AG04449 (cell line): ENCODE measurements at regions not wholly inside any gene's neighbourhood (a gene's known extent, or its start where the extent isn't known, plus 50 kb on each side); places are given as distances from the start of the nearest gene placed in this dataset.

Experiments
- CTCF ChIA-PET: fragments of 350-600 bp; formaldehyde crosslinking; extraction: SDS; loops from one replicate; lab custom pipeline; 2021; ENCODE audit warnings: antibody characterized with exemption; lab: Yijun Ruan, JAX
- POLR2A ChIA-PET: fragments of 400-600, 350-600 bp; formaldehyde crosslinking; extraction: SDS; loops from one replicate; lab custom pipeline; 2020; ENCODE audit warnings: antibody characterized with exemption, inconsistent platforms; lab: Yijun Ruan, JAX
- DNase-seq: peaks from one replicate; pipeline ENCODE4 v3.0.0-alpha.2; 2010; ENCODE audit warnings: low read depth, low spot score
- H3K4me3 ChIP-seq: 2 replicates; pipeline ENCODE4 v1.5.1; 2011; ENCODE audit warnings: low read depth, mild to moderate bottlenecking, control low read depth, low read length
- TF ChIP-seq, protein P1 (sequence below): IDR thresholded peaks from one replicate; pipeline ENCODE4 v1.5.1; 2011; ENCODE audit warnings: mild to moderate bottlenecking, moderate library complexity, low read length, control low read depth, inconsistent platforms; ENCODE audit not compliant: insufficient read depth; ENCODE audit errors: missing control alignments

DNA sequence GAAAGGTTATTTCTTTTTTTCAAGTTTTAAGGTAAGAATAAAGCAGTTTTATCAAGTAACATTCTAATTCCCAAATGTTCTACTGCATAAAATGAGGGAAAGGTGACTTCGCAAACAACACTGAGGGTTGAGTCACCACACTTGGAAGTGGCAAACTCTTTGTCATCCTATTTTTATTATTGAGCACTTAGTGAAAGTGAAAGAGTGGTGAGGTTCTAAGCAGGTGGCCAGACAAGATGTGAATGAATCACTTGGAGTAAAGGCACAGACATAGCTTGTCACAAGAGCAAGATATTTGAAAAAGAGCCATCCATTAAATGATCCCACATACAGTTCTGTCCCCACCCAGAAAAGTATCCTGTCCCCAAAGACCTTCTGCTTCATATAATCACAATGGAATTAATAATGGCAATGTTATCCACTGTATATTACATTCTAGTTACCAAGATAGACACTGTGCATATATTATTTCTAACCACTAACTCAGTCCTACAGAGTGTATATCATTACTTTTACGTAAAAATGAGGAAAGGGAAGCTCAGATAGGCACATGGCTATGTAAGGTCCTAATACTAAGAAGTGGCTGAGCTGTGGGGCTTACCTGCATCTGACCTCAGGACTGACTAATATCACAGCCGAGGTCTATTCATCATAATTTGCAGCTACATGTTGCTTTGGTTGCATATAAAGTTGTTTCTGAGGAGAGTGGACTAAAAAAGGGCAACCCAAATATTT, 730.4 kb upstream of the MEF2C start:
- ChIA-PET CTCF (no interaction called here), POLR2A (no interaction called here)
- H3K4me3 ChIP-seq = no peak overlapping the region
- no peak for DNase-seq
- TF ChIP-seq, protein P1, sequence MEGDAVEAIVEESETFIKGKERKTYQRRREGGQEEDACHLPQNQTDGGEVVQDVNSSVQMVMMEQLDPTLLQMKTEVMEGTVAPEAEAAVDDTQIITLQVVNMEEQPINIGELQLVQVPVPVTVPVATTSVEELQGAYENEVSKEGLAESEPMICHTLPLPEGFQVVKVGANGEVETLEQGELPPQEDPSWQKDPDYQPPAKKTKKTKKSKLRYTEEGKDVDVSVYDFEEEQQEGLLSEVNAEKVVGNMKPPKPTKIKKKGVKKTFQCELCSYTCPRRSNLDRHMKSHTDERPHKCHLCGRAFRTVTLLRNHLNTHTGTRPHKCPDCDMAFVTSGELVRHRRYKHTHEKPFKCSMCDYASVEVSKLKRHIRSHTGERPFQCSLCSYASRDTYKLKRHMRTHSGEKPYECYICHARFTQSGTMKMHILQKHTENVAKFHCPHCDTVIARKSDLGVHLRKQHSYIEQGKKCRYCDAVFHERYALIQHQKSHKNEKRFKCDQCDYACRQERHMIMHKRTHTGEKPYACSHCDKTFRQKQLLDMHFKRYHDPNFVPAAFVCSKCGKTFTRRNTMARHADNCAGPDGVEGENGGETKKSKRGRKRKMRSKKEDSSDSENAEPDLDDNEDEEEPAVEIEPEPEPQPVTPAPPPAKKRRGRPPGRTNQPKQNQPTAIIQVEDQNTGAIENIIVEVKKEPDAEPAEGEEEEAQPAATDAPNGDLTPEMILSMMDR = no peak

DNA sequence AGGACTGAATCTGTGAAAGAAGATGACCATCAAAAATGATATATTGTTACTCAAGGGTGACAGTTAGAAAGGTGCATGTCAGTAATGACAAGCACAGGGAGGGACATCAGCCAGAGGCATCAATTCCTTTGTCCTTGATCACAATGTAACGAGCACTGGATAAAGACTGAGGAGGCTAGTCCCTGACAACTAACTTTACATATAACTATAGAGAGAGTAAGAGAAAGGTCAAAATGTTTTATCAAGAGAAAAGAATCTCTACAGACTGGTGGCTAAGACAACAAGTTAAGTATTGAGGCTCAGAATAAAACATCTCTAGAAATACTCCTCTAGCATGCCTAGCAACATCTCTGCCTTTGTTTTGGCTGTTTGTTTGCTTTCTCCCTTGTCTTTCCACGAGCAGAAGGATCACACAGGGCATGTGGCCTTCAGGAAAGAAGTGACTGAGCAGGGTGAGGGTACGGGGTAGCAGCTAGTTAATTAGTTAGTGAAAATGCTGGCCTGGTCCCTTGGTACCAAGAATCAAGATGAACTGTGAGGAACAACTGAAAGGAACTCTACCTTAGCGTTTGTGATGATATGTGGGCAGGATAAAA, 724.1 kb upstream of the MEF2C start:
- CTCF ChIA-PET = no interaction called here
- no peak for DNase-seq
- POLR2A ChIA-PET = no interaction called here
- TF ChIP-seq, protein P1 = no peak
- no peak overlapping the region for H3K4me3 ChIP-seq

DNA sequence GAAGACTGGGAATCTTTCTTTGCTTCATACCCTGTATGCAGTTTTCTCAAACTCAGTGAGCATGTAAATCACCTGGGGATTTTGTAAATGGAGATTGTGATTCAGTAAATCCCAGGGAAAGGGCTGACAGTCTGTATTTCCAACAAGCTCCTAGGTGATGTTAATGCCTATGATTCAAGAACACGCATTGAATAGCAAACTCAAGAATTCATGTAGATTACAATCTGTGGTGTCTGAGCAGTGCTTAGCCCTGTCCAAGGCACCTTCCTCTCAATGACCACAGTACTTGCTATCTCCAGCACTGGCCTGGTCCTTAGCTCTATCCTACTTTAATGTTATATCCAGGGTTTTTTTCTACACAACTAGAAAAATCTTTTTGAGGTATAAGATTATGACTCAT, 721.4 kb upstream of the MEF2C start:
- no peak for DNase-seq
- H3K4me3 ChIP-seq = no peak overlapping the region
- TF ChIP-seq, protein P1 = no peak
- ChIA-PET CTCF (interaction anchor here (0.8 kb wide), 1 partner anchor 875 kb away, joined by 3 read pairs; no protein-coding TSS in a partner anchor), POLR2A (no interaction called here)

DNA sequence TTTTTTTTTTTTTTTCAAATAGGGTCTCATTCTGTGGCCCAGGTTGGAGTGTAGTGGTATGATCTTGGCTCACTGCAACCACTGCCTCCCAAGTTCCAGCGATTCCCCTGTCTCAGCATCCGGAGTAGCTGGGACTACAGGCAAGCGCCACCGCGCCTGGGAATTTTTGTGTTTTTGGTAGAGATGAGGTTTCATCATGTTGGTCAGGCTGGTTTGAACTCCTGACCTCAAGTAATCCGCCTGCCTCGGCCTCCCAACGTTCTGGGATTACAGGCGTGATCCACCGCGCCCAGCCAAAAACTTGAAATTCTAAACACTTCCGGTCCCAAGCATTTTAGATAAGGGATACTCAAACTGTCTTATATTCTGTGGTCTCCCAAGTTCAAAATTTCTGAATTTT, 718.9 kb upstream of the MEF2C start:
- TF ChIP-seq, protein P1 = no peak

DNA sequence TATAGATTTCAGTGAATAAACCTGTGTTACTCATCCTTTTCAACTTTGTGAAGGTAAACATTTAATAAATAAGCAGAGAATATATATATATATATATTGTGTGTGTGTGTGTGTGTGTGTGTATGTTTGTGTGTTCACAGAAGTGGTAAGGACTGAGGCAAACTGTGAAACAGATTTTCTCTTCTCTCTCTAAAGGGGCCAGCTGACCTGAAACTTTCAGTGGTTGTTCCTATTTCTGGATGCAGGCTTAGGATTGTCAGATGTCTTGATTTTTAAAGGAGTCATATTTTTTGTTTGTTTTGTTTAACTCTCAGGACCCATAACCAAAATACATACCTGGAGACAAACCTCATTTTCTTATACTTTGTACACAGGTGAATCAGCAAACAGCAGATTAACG, 714.9 kb upstream of the MEF2C start:
- TF ChIP-seq, protein P1 = no peak
- no peak for DNase-seq
- no peak overlapping the region for H3K4me3 ChIP-seq
- ChIA-PET POLR2A (no interaction called here), CTCF (no interaction called here)

More for the DNA sequence above, 718.9 kb upstream of the MEF2C start:
- POLR2A ChIA-PET = no interaction called here
- CTCF ChIA-PET = no interaction called here
- DNase-seq = no peak
- no peak overlapping the region for H3K4me3 ChIP-seq

DNA sequence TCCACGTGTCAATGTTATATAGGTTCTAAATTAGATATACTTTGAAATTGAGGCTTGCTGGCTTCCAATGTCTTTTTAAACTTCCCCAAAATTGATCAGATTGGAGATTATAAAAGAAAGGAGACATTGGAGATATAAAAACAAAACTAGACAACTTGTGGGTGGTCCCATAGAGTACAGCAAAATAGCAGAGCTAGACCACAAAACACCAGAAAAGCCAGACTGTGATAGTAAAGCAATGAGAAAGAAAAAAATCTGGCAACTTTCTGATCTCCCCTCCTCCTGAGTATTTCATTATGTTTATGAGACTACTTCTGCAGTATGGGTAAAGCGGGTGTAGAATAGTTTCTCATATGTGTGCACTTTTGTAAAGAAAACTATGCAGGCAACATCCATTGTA, 713.8 kb upstream of the MEF2C start:
- TF ChIP-seq, protein P1 = no peak
- ChIA-PET POLR2A (no interaction called here), CTCF (no interaction called here)
- no peak for DNase-seq
- H3K4me3 ChIP-seq = no peak overlapping the region
